GM06990 (cell line): ENCODE measurements at regions not wholly inside any gene's neighbourhood (a gene's known extent, or its start where the extent isn't known, plus 50 kb on each side); places are given as distances from the start of the nearest gene placed in this dataset.

ENCODE experiments used
- DNase-seq: peaks from one replicate; pipeline ENCODE4 v3.0.0-alpha.2; 2011; ENCODE audit not compliant: insufficient read length; ENCODE audit errors: extremely low read depth
- H3K27me3 ChIP-seq: replicated peaks from 2 replicates; pipeline ENCODE4 v1.6.0; 2011; ENCODE audit warnings: low read length; ENCODE audit not compliant: control insufficient read depth, insufficient read depth
- H3K36me3 ChIP-seq: 2 replicates; pipeline ENCODE4 v1.5.1; 2011; ENCODE audit warnings: low read length; ENCODE audit not compliant: control insufficient read depth, insufficient read depth
- H3K4me3 ChIP-seq: replicated peaks from 2 replicates; pipeline ENCODE4 v1.5.1; 2011; ENCODE audit warnings: low read depth, mild to moderate bottlenecking, control low read depth, low read length
- CTCF ChIP-seq: IDR thresholded peaks from 2 replicates; pipeline ENCODE4 v1.5.1; 2011; ENCODE audit warnings: low read length, control low read depth, mild to moderate bottlenecking, inconsistent platforms; ENCODE audit not compliant: insufficient read depth, poor library complexity, severe bottlenecking

DNA sequence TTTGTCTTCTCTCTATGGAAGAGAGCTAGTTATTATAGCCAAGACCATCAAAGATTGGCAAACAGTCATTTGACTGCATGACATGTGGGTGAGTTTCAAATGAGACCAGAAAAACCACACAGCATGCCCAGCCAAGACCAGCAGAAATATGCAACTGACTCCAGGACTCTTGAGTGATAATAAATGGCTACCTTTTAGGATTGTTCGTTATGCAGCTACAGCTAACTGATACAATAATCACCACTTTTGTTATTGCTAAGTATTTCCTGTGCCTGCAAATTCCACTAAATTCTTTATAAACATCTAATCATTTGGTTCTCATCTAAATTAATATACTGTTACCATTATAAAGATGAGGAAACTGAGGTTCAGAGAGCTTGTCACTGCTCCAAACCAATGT, 528.4 kb upstream of the TBX3 start:
- no peak for TF ChIP-seq CTCF
- no peak for DNase-seq
- H3K4me3 ChIP-seq, result no peak overlapping the region
- H3K27me3 ChIP-seq, result no peaks in the 10 kb centered on the region
- H3K36me3 ChIP-seq, result no peaks in the 10 kb centered on the region

DNA sequence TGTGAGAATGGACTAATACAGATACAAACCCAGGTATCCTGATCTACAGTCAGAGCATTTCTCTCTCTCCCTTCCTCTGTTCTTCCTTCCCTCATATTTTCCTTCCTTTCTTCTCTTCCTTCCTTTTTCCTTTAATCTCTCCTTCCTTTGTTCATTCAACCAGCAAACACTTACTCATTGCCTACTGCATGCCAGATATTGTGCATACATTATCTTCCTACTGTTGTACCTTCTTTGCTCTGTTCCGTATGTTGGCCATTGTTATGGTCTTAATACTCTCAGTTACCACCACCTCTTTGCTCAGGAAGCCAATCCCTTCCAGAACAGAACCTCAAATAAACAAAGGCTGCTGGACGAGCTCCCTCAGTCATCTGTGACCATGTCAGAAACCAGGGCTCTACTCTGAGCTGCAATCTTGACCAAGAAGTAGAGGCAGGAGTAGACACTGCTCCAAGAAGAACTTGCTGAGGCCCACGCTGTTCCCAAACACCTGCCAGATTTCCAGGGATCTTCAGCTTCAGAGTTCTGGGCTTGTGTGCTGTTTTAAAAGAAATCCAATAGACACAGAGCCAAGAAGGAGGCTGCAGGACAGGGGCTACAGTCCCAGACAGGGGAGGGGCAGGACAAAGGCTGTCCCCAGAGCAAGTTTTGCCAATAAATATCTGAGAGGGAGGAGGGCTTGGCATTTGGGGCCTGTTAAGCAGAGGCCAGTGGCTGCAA, 526.7 kb upstream of the TBX3 start:
- no peak for TF ChIP-seq CTCF
- Histone ChIP-seq H3K4me3 (no peak overlapping the region), H3K36me3 (no peaks in the 10 kb centered on the region), H3K27me3 (no peaks in the 10 kb centered on the region; the same call in 1 of the 2 replicates)
- no peak for DNase-seq

DNA sequence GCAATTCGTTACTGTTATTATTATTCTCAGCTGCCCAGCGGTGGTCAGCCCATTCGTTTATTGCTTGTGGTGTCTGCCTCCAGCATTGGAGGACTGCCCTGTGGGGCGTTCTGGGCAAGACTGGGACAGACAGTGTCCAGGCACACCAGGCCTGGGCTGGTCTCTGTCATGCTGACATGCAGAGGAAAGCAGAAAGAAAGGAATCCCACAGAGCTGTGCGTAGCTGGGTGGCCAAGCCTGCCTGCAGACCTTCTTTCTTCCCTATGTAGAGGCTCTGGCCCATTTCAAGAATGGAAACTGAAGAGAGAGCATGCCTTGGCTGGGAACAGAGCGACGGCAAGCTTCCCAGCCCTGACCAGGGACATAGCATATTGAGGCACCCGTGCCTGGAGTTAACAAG, 525.3 kb upstream of the TBX3 start:
- no peaks in the 10 kb centered on the region for H3K36me3 ChIP-seq
- TF ChIP-seq CTCF, result no peak
- no peaks in the 10 kb centered on the region; the same call in 1 of the 2 replicates for H3K27me3 ChIP-seq
- no peak for DNase-seq
- no peak overlapping the region for H3K4me3 ChIP-seq

DNA sequence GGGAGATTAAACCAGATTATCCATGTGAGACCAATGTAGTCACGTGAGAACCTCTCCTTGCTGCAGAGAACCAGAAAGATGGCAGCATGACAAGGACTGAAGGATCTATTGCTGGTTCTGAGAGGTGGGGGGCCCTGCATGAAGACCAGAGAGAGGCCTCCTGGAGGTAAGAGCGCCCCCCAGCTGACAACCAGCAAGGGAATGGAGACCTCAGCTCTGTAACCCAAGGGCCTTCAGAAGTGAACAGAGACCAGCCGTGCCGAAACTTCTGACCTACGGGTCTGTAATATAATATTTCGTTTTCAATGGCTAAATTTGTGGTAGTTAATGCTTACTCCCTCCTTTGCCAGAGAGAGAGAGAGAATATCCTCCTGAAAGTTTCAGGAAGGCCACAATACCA, 524.1 kb upstream of the TBX3 start:
- Histone ChIP-seq H3K36me3 (no peaks in the 10 kb centered on the region), H3K27me3 (no peaks in the 10 kb centered on the region; the same call in 1 of the 2 replicates), H3K4me3 (no peak overlapping the region)
- no peak for DNase-seq
- no peak for TF ChIP-seq CTCF

GRCh38 chr12:115207216-115207915, 523.4 kb upstream of the TBX3 start:
- no peak for TF ChIP-seq CTCF
- Histone ChIP-seq H3K27me3 (no peaks in the 10 kb centered on the region; the same call in 1 of the 2 replicates), H3K4me3 (no peak overlapping the region), H3K36me3 (no peaks in the 10 kb centered on the region)
- no peak for DNase-seq
